ENCODE measurements at regions not wholly inside any gene's neighbourhood (a gene's known extent, or its start where the extent isn't known, plus 50 kb on each side); places are given as distances from the start of the nearest gene placed in this dataset.

DNA sequence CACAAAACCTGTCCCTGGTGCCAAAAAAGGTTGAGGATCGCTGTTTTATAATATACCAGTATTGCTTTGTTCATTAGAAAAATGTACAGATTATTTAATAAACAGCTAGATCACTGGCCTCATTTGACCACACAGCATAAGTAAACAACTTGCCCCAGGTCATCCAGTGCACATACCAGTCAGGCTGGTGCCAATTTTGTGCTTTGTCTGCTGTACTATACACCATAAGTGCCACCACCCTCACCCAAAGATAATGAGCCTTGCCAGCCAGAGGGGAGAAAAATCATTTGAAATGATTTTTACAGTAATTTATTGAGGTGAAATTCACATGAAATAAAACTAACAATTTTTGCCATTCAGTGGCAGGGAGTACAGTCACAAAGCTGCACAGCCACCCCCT, 202.2 kb upstream of the TWIST2 start:
- TF ChIP-seq POLR2A (IDR thresholded peaks at IDR 0.05): no peak
- TF ChIP-seq, protein P1, sequence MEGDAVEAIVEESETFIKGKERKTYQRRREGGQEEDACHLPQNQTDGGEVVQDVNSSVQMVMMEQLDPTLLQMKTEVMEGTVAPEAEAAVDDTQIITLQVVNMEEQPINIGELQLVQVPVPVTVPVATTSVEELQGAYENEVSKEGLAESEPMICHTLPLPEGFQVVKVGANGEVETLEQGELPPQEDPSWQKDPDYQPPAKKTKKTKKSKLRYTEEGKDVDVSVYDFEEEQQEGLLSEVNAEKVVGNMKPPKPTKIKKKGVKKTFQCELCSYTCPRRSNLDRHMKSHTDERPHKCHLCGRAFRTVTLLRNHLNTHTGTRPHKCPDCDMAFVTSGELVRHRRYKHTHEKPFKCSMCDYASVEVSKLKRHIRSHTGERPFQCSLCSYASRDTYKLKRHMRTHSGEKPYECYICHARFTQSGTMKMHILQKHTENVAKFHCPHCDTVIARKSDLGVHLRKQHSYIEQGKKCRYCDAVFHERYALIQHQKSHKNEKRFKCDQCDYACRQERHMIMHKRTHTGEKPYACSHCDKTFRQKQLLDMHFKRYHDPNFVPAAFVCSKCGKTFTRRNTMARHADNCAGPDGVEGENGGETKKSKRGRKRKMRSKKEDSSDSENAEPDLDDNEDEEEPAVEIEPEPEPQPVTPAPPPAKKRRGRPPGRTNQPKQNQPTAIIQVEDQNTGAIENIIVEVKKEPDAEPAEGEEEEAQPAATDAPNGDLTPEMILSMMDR (IDR thresholded peaks at IDR 0.05): no peak

All from gastroesophageal sphincter (tissue), 3 donors.